Ascending aorta (tissue), 2 donors: ENCODE measurements at regions not wholly inside any gene's neighbourhood (a gene's known extent, or its start where the extent isn't known, plus 50 kb on each side); places are given as distances from the start of the nearest gene placed in this dataset.

Experiments
- DNase-seq, 2 donors: peaks; one replicate each; pipeline ENCODE4 v3.0.0-alpha.2; 2019; ENCODE audit warnings: low spot score in 2 of 2
- H3K27ac ChIP-seq, 2 donors: fragments of 200-600 bp; sonication (generic); one replicate each; pipeline ENCODE4 v1.5.1; 2016 to 2017; ENCODE audit warnings: mild to moderate bottlenecking in 1 of 2
- H3K27me3 ChIP-seq: fragments of 200-600 bp; sonication (generic); one replicate; pipeline ENCODE4 v1.5.1; 2017
- H3K36me3 ChIP-seq, 2 donors: fragments of 200-600 bp; sonication (generic); one replicate each; pipeline ENCODE4 v1.5.1; 2016
- H3K4me1 ChIP-seq, 2 donors: fragments of 200-600 bp; sonication (generic); one replicate each; pipeline ENCODE4 v1.5.1; 2016 to 2017; ENCODE audit warnings: mild to moderate bottlenecking in 1 of 2
- H3K4me3 ChIP-seq, 2 donors: fragments of 200-600 bp; sonication (generic); one replicate each; pipeline ENCODE4 v1.5.1; 2016 to 2017; ENCODE audit warnings: mild to moderate bottlenecking in 1 of 2
- H3K9me3 ChIP-seq, 2 donors: fragments of 200-600 bp; sonication (generic); one replicate each; pipeline ENCODE4 v1.5.1; 2016
- intact Hi-C: fragments of 100-400 bp; cut with DNase I; formaldehyde crosslinking; loops from one replicate; pipeline ENCODE4 v1.15.1; 2023
- TF ChIP-seq, protein P1 (sequence below), 3 experiments: fragments of 200-600 bp in 2 of 3; fragments of 450-650 bp in 1 of 3; sonication (generic) in 2 of 3; IDR thresholded peaks; one replicate each; pipeline ENCODE4 v1.5.1; 2016 to 2019; ENCODE audit warnings: antibody characterized with exemption in 3 of 3, mild to moderate bottlenecking in 1 of 3, moderate library complexity in 1 of 3

- TF ChIP-seq, protein P1, sequence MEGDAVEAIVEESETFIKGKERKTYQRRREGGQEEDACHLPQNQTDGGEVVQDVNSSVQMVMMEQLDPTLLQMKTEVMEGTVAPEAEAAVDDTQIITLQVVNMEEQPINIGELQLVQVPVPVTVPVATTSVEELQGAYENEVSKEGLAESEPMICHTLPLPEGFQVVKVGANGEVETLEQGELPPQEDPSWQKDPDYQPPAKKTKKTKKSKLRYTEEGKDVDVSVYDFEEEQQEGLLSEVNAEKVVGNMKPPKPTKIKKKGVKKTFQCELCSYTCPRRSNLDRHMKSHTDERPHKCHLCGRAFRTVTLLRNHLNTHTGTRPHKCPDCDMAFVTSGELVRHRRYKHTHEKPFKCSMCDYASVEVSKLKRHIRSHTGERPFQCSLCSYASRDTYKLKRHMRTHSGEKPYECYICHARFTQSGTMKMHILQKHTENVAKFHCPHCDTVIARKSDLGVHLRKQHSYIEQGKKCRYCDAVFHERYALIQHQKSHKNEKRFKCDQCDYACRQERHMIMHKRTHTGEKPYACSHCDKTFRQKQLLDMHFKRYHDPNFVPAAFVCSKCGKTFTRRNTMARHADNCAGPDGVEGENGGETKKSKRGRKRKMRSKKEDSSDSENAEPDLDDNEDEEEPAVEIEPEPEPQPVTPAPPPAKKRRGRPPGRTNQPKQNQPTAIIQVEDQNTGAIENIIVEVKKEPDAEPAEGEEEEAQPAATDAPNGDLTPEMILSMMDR (IDR thresholded peaks at IDR 0.05): no peak
- Histone ChIP-seq H3K36me3 (no peaks in the 10 kb centered on the region), H3K27ac (no peak overlapping the region), H3K4me3 (no peak overlapping the region), H3K4me1 (no peaks in the 10 kb centered on the region), H3K9me3 (no peaks in the 10 kb centered on the region), H3K27me3 (no peaks in the 10 kb centered on the region)
- intact Hi-C loops: no loop called here
- no peak for DNase-seq
Observed at GRCh38 chr3:17830788-17831187, 88.4 kb upstream of the TBC1D5 start.

- TF ChIP-seq, protein P1 (IDR thresholded peaks at IDR 0.05): no peak
- no peaks in the 10 kb centered on the region for H3K27me3 ChIP-seq
- H3K4me3 ChIP-seq: no peak overlapping the region
- H3K9me3 ChIP-seq: no peaks in the 10 kb centered on the region
- DNase-seq: no peak
- no peaks in the 10 kb centered on the region for H3K36me3 ChIP-seq
- no peaks in the 10 kb centered on the region for H3K4me1 ChIP-seq
- intact Hi-C loops: no loop called here
- no peak overlapping the region for H3K27ac ChIP-seq
Observed at GRCh38 chr3:17828388-17828787, 86.0 kb upstream of the TBC1D5 start.

GRCh38 chr3:17825298-17825697 lies 82.9 kb upstream of the TBC1D5 start:
- H3K4me1 ChIP-seq: no peaks in the 10 kb centered on the region
- DNase-seq: no peak
- TF ChIP-seq, protein P1 (IDR thresholded peaks at IDR 0.05): no peak
- H3K4me3 ChIP-seq: no peak overlapping the region
- intact Hi-C loops: no loop called here
- no peak overlapping the region for H3K27ac ChIP-seq
- H3K36me3 ChIP-seq: no peaks in the 10 kb centered on the region
- no peaks in the 10 kb centered on the region for H3K27me3 ChIP-seq
- no peaks in the 10 kb centered on the region for H3K9me3 ChIP-seq

DNA sequence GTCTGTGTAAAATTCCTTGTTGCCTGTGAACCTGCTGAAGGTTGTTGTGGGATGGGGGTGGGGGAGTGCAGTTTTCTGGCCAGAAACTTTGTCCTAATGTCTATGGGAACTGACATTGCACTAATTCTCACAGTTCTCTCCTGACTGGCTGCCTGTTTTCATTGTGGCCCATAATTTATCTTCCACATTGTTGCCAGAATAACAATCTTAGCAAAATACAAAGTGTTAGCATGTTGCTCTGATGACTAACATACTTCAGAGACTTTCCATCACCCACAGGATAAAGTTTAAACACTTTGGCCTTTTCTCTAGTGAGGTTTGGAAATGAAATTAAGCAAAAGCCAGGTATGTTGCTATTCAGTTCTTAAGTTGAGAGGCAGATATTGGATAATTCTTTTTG lies 81.4 kb upstream of the TBC1D5 start:
- intact Hi-C loops: no loop called here
- DNase-seq: no peak
- Histone ChIP-seq H3K27ac (no peak overlapping the region), H3K27me3 (no peaks in the 10 kb centered on the region), H3K9me3 (no peaks in the 10 kb centered on the region), H3K4me3 (no peak overlapping the region), H3K36me3 (no peaks in the 10 kb centered on the region), H3K4me1 (no peaks in the 10 kb centered on the region)
- TF ChIP-seq, protein P1 (IDR thresholded peaks at IDR 0.05): no peak

- TF ChIP-seq, protein P1 (IDR thresholded peaks at IDR 0.05): no peak
- H3K27me3 ChIP-seq: no peaks in the 10 kb centered on the region
- no peaks in the 10 kb centered on the region for H3K36me3 ChIP-seq
- H3K9me3 ChIP-seq: no peaks in the 10 kb centered on the region
- intact Hi-C loops: no loop called here
- no peak overlapping the region for H3K4me3 ChIP-seq
- no peaks in the 10 kb centered on the region for H3K4me1 ChIP-seq
- H3K27ac ChIP-seq: no peak overlapping the region
- DNase-seq: no peak
Observed at GRCh38 chr3:17823036-17823435, 80.6 kb upstream of the TBC1D5 start.

DNA sequence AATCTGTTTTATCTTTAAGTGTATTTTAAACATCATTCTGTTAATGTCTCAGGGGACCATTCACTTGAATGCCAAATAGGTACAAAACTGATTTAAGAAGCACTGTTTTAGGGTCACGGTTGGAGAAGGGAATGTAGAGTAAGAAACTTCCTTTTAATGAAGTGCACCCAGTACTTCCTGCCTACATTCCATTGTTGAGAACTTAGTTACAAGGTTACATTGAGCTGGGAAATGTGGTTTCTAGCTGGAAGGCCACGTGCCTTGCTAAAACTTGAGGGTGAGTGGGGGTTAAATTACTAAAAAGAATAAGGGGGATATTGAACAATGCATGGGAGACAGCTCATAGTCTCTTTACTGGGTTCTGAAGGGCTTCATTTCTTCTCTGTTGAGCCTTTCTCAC lies 78.3 kb upstream of the TBC1D5 start:
- H3K9me3 ChIP-seq: no peaks in the 10 kb centered on the region
- H3K4me1 ChIP-seq: no peaks in the 10 kb centered on the region
- no peaks in the 10 kb centered on the region for H3K36me3 ChIP-seq
- no peak for DNase-seq
- TF ChIP-seq, protein P1 (IDR thresholded peaks at IDR 0.05): no peak
- no peak overlapping the region for H3K27ac ChIP-seq
- H3K27me3 ChIP-seq: no peaks in the 10 kb centered on the region
- intact Hi-C loops: no loop called here
- H3K4me3 ChIP-seq: no peak overlapping the region
